IPS DF 6.9 (cell line): ENCODE measurements at regions not wholly inside any gene's neighbourhood (a gene's known extent, or its start where the extent isn't known, plus 50 kb on each side); places are given as distances from the start of the nearest gene placed in this dataset.

Experiments
- DNase-seq: peaks from one replicate; pipeline ENCODE4 v3.0.0-alpha.2; 2013; ENCODE audit warnings: low read depth, low spot score
- H3K27ac ChIP-seq: one replicate; pipeline ENCODE4 v1.5.1; 2013; ENCODE audit warnings: low read length, control low read depth
- H3K27me3 ChIP-seq: 2 replicates; pipeline ENCODE4 v1.6.1; 2013; ENCODE audit warnings: mild to moderate bottlenecking, low read length; ENCODE audit not compliant: control insufficient read depth, insufficient read depth
- H3K36me3 ChIP-seq: 2 replicates; pipeline ENCODE4 v1.6.1; 2013; ENCODE audit warnings: low read length; ENCODE audit not compliant: control insufficient read depth, insufficient read depth
- H3K4me1 ChIP-seq: 2 replicates; pipeline ENCODE4 v1.6.1; 2013; ENCODE audit warnings: low read length; ENCODE audit not compliant: control insufficient read depth, insufficient read depth
- H3K4me3 ChIP-seq: 2 replicates; pipeline ENCODE4 v1.5.1; 2013; ENCODE audit warnings: mild to moderate bottlenecking, low read length
- H3K9me3 ChIP-seq: 2 replicates; pipeline ENCODE4 v1.6.1; 2013; ENCODE audit warnings: low read length, inconsistent platforms; ENCODE audit not compliant: control insufficient read depth, insufficient read depth
- WGBS: extraction: QIAGEN DNeasy Blood & Tissue Kit; methylation state at CpG from one replicate; pipeline ENCODE4 v1.1.7; 2013; ENCODE audit warnings: mixed read lengths, missing lambda C conversion rate; ENCODE audit not compliant: insufficient read length, insufficient coverage; 5-methylcytosine and 5-hydroxymethylcytosine counted together

DNA sequence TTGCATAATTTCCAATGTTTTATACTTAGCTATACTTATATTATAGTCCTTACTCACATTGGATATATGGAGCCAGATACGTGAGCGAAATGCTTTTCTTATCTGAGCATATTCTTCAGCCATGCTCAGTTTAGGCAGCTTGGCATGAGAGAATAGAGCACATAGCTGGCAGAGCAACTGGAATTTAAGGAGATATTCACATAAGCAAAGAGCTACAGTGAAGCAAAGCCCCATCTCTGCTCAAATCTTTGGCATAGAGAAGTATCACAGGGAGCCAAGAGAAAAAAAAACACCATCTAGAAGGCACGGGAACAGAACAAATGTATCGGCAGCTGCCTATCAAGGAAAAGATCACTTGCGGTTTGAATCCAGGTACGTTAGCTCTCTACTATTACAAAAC, 734.2 kb upstream of the KIF2B start:
- no CpG with 5 or more reads among the region's 6 CpGs for WGBS
- no peaks in the 10 kb centered on the region for H3K27me3 ChIP-seq
- H3K9me3 ChIP-seq, result no peaks in the 10 kb centered on the region
- no peaks in the 10 kb centered on the region for H3K36me3 ChIP-seq
- no peaks in the 10 kb centered on the region for H3K4me1 ChIP-seq
- H3K4me3 ChIP-seq, result no peak overlapping the region
- DNase-seq, result no peak
- H3K27ac ChIP-seq, result no peak overlapping the region

DNA sequence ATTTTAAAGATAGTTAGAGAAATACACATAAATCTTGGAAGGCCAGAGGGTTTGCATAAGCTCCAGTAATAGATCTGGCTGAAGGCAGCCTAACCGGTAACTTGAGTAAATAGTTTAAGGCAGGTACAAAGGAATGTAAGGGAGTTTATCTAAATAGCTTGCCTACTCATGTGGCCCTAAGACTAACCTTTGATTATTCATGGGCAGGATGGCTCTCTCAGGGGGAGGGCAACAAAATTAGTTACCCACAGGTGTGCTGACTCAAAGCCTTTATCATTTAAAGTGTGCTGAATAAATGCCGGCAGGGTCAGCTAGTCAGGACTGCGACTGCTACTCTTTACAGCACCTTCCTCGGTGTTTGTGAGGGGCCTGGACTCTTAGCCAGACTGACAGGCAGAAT, 761.3 kb upstream of the KIF2B start:
- Histone ChIP-seq H3K4me1 (no peaks in the 10 kb centered on the region), H3K4me3 (no peak overlapping the region), H3K36me3 (no peaks in the 10 kb centered on the region), H3K27ac (no peak overlapping the region), H3K27me3 (no peaks in the 10 kb centered on the region), H3K9me3 (no peaks in the 10 kb centered on the region)
- DNase-seq, result peak; percentile 79
- WGBS, result no CpG with 5 or more reads among the region's 4 CpGs

DNA sequence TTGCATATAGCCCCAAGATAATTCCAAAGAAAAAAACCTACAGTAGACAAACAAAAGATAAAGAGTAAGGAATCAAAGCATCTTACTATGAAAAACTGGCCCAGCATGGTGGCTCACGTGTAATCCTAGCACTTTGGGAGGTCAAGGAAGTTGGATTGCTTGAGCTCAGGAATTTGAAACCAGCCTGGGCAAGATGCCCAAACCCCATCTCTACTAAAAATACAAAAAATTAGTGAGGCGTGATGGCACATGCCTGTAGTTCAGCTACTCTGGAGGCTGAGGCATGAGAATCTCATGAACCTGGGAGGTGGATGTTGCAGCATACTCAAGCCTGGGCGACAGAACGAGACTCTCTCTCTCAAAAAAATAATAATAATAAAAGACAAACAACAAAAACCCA, 764.7 kb upstream of the KIF2B start:
- Histone ChIP-seq H3K36me3 (no peaks in the 10 kb centered on the region), H3K27ac (no peak overlapping the region), H3K27me3 (no peaks in the 10 kb centered on the region), H3K4me1 (no peaks in the 10 kb centered on the region), H3K4me3 (no peak overlapping the region), H3K9me3 (no peaks in the 10 kb centered on the region)
- no CpG with 5 or more reads among the region's 4 CpGs for WGBS
- no peak for DNase-seq

DNA sequence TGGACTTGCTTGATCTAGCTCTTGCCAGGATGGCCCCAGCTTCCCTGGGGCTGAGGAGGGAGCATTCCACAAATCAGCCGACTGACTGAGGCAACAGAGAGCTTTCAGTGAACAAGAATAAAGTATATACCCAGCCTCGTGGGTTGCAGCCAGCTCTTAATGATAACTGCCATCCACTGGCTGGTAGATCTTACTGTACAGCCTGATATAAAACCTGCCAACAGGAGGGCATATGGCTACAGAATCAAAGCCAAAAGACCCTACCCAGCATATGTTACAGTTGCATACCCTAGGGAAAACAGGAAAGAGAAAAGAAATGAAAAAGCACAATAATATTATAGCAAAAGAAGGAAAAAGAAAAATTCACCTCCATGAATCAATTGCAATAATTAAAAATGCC, 775.9 kb upstream of the KIF2B start:
- WGBS, result no CpG with 5 or more reads among the region's 2 CpGs
- Histone ChIP-seq H3K9me3 (no peaks in the 10 kb centered on the region), H3K27ac (no peak overlapping the region), H3K4me1 (no peaks in the 10 kb centered on the region), H3K27me3 (no peaks in the 10 kb centered on the region), H3K36me3 (no peaks in the 10 kb centered on the region), H3K4me3 (no peak overlapping the region)
- DNase-seq, result no peak

DNA sequence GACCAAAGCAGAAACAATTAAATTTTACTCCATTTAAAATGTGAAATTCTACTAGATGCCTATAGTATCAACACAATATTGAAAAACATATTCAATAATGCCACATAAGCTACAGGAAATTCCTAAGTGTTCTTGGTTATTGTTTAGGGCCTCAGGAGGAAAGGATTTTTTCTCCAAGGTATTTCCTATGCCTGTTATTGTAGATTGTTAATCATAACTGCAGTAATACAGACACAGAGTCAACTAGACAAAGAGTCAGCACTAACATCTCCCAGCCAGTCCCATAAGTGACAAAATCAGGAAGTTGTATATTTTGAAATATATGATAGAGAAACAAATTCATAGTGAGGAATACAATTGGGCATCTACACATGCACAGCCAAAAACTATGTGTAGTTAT, 782.7 kb upstream of the KIF2B start:
- no peak for DNase-seq
- H3K36me3 ChIP-seq, result no peaks in the 10 kb centered on the region
- H3K27ac ChIP-seq, result no peak overlapping the region
- H3K4me1 ChIP-seq, result no peaks in the 10 kb centered on the region
- H3K9me3 ChIP-seq, result no peaks in the 10 kb centered on the region
- H3K4me3 ChIP-seq, result no peak overlapping the region
- H3K27me3 ChIP-seq, result no peaks in the 10 kb centered on the region

DNA sequence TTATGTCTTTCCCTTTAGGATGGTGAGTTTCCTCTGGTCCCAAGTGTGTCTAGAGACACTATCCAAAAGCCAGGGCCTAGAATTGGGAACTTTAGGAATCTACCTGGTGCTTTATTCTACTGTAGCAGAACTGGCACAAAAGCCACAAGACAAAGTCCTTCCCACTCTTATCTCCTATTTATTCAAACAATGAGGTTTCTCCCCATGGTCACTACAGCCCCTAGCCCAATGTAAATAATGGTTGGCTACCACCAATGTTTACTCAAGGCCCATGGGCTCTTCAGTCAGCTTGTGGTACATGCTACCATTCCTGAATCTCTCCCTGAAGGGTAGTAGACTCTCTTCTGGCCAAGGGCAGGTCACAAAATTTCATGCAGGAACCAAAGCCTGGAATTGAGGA, 789.4 kb upstream of the KIF2B start:
- DNase-seq, result no peak

DNA sequence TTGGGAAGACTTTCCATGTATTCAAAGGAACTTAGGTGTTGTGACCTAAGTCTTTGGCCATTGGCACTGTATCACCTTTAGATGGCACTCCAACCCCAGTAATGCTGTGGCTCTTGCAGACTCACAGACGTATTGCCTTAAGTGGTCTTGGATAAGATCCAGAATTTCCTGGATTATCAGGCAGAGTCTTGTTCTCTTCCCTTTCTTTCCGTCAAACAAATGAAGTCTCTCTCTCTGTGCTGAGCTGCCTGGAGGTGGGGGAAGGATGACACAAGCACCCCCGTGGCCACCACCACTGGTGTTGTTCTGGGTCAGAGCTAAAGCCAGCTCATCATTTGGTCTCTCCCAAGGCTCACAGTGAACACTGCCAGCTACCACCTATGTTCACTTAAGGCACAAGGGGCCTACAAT, 789.9 kb upstream of the KIF2B start:
- Histone ChIP-seq H3K27ac (no peak overlapping the region), H3K27me3 (no peaks in the 10 kb centered on the region), H3K4me1 (peaks cover 4% of the 10 kb centered on the region), H3K4me3 (no peak overlapping the region), H3K9me3 (no peaks in the 10 kb centered on the region), H3K36me3 (no peaks in the 10 kb centered on the region)
- DNase-seq, result peak; percentile 75
- WGBS, result no CpG with 5 or more reads among the region's 3 CpGs

More for the DNA sequence above, 789.4 kb upstream of the KIF2B start:
- Histone ChIP-seq H3K27ac (no peak overlapping the region), H3K27me3 (no peaks in the 10 kb centered on the region), H3K4me3 (no peak overlapping the region), H3K4me1 (peaks cover 4% of the 10 kb centered on the region), H3K36me3 (no peaks in the 10 kb centered on the region), H3K9me3 (no peaks in the 10 kb centered on the region)

DNA sequence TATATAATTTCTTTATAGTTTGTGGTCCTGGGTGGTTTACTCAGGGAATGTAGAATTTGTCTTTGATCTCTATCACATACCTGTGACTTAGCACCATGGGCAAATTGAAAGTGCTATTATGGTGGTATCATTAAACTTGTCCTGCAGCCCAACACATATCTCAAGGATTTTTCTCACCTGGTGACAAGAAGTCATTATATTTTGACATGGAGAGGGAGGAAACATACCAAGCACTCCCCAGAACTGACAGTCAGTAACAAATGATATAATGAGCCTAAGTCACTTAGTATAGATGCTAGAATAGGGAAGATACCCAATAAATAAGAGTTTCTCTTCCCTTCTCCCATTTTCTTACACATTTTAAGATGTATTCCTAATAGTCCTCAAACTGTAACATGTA, 805.5 kb upstream of the KIF2B start:
- Histone ChIP-seq H3K4me1 (no peaks in the 10 kb centered on the region), H3K9me3 (no peaks in the 10 kb centered on the region), H3K27ac (no peak overlapping the region), H3K4me3 (no peak overlapping the region), H3K36me3 (no peaks in the 10 kb centered on the region), H3K27me3 (no peaks in the 10 kb centered on the region)
- DNase-seq, result no peak

DNA sequence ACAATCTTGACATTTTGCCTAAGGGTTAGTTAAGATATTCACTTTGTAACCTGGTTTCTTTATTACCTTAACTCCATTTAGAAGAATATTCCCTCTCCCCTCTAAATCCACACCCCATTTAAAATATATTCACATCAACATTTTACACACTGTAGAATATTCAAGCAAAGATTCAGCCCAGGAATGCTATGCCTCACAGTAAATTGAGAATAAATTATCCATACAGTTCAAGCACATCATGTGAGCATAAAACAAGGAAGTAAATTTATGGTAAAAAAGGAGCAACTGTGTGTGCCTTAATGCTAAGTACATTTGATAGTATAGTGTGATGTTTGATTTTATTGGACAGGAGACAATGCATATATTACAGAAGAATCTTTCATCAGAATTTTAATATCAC, 806.6 kb upstream of the KIF2B start:
- H3K9me3 ChIP-seq, result no peaks in the 10 kb centered on the region
- H3K4me3 ChIP-seq, result no peak overlapping the region
- H3K27ac ChIP-seq, result no peak overlapping the region
- H3K27me3 ChIP-seq, result no peaks in the 10 kb centered on the region
- no peaks in the 10 kb centered on the region for H3K4me1 ChIP-seq
- H3K36me3 ChIP-seq, result no peaks in the 10 kb centered on the region
- DNase-seq, result no peak

DNA sequence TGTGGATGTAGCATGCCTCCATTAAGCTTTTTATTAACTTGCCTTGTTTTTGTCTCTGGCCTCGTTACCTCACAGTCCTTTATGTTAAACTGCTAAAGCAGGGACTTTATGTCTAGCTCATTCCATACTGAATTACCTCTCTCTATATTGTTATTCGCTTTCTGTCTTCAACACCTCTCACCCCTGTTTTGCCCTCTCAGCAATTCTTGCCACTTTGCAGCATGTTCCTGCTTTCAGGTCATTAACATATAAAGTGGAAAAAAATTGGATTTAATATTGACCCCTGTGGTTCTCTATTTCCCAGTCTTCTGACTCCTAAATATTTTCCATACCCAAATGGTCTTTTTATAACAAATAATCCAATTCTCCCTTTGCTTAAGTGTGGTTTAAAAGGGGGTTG, 810.4 kb upstream of the KIF2B start:
- Histone ChIP-seq H3K4me3 (no peak overlapping the region), H3K27ac (no peak overlapping the region), H3K9me3 (no peaks in the 10 kb centered on the region), H3K27me3 (no peaks in the 10 kb centered on the region), H3K36me3 (no peaks in the 10 kb centered on the region), H3K4me1 (no peaks in the 10 kb centered on the region)
- whole genome bisulfite sequencing, result no CpG with 5 or more reads among the region's 2 CpGs
- DNase-seq, result no peak

DNA sequence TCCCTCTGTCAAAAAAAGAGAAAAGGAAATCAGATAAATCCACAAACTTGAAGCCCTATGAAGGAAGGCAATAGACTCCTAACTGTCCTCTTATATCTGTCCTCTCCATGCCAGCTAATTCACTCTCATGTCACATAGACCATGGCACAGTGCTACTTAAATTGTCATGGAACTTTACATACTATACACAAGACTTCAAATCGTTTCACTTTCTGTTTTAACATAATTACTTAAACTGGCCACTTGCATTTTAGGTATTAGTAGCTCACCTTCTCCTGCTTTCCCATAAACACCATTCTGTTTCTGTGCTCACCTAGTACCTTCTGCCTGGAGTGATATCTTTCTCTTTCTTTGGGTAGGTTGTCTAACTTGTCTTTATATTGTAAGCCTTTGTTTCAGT, 816.7 kb upstream of the KIF2B start:
- no CpG with 5 or more reads among the region's 1 CpG for WGBS
- Histone ChIP-seq H3K36me3 (no peaks in the 10 kb centered on the region), H3K9me3 (no peaks in the 10 kb centered on the region), H3K27me3 (no peaks in the 10 kb centered on the region), H3K27ac (no peak overlapping the region), H3K4me3 (no peak overlapping the region), H3K4me1 (no peaks in the 10 kb centered on the region)
- no peak for DNase-seq

DNA sequence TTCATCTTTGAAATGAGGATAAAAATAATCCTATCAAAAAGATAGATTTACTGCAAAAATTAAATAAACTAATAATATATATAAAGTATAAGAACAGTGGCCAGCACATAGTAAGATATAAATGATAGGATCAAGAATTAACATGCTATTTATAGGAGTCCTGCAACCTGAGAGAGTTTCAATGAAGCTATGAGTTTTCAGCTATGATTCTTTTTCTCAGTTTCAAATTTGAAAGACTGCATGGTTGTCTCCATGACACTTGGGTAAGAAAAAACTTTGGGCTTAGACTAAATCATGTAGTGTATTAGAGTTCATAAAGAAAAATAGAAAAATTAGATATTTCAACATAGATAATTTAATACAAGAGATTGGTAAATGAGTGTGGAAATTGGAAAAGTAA, 817.8 kb upstream of the KIF2B start:
- Histone ChIP-seq H3K27me3 (no peaks in the 10 kb centered on the region), H3K27ac (no peak overlapping the region), H3K4me1 (no peaks in the 10 kb centered on the region), H3K9me3 (no peaks in the 10 kb centered on the region), H3K36me3 (no peaks in the 10 kb centered on the region), H3K4me3 (no peak overlapping the region)
- DNase-seq, result no peak
